ENCODE measurements at regions not wholly inside any gene's neighbourhood (a gene's known extent, or its start where the extent isn't known, plus 50 kb on each side); places are given as distances from the start of the nearest gene placed in this dataset.

DNA sequence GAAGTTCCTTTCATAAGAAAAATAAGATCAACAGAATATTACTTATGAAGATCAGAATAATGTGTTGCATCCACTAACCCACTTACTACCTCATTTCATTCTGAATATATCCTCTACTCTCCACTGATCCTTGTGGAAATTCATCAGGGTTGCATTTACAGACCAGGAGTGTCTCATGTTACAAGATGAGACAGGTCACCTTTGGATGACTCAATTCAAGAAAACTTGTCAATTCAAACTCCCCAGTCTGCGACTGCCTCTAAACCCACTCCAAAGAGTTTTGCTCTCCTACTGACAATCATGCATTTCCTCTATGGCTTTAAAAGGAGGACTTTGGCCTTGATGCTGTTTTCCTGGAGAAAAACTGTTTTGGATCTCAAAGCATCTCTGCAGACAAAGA is 68.4 kb downstream of the ID4 start:
- TF ChIP-seq CTCF (IDR thresholded peaks at IDR 0.05; ENCODE audit: insufficient read depth, low read depth, low read length, missing control alignments): no peak
- no peak overlapping the region for H3K4me3 ChIP-seq (ENCODE audit: low read depth, low read length)
- no peak for DNase-seq (ENCODE audit: low read depth)

- no peak for DNase-seq (ENCODE audit: low read depth)
- no peak for TF ChIP-seq CTCF (IDR thresholded peaks at IDR 0.05; ENCODE audit: insufficient read depth, low read depth, low read length, missing control alignments)
- H3K4me3 ChIP-seq (ENCODE audit: low read depth, low read length): no peak overlapping the region
Observed at GRCh38 chr6:19906171-19906570, 69.0 kb downstream of the ID4 start.

DNA sequence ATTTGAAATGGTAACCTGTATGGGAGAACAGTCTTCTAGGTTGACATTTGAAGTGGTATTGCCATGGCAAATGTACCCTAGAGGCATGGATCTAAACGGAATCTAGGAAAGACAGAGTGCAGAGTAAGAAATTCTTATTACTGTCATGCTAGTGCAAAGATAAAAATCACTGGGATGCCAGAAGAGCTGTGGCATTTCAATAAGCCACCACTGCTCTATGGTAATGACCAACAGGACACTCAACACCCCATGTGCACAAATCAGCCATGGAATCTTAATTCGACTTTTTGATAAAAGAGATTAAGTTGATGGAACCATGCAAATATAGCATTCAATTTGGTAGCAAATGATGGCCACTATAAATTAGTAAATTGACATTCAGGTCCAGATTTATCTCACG is 74.1 kb downstream of the ID4 start:
- no peak for TF ChIP-seq CTCF (IDR thresholded peaks at IDR 0.05; ENCODE audit: insufficient read depth, low read depth, low read length, missing control alignments)
- no peak for DNase-seq (ENCODE audit: low read depth)
- no peak overlapping the region for H3K4me3 ChIP-seq (ENCODE audit: low read depth, low read length)

- no peak for DNase-seq (ENCODE audit: low read depth)
- H3K4me3 ChIP-seq (ENCODE audit: low read depth, low read length): no peak overlapping the region
- TF ChIP-seq CTCF (IDR thresholded peaks at IDR 0.05; ENCODE audit: insufficient read depth, low read depth, low read length, missing control alignments): no peak
Observed at GRCh38 chr6:19918436-19918835, 81.3 kb downstream of the ID4 start.

GRCh38 chr6:19921786-19922185 is 84.6 kb downstream of the ID4 start:
- no peak for DNase-seq (ENCODE audit: low read depth)
- H3K4me3 ChIP-seq (ENCODE audit: low read depth, low read length): no peak overlapping the region
- TF ChIP-seq CTCF (IDR thresholded peaks at IDR 0.05; ENCODE audit: insufficient read depth, low read depth, low read length, missing control alignments): no peak

- no peak overlapping the region for H3K4me3 ChIP-seq (ENCODE audit: low read depth, low read length)
- TF ChIP-seq CTCF (IDR thresholded peaks at IDR 0.05; ENCODE audit: insufficient read depth, low read depth, low read length, missing control alignments): no peak
- peak; percentile 5 for DNase-seq (ENCODE audit: low read depth)
Observed at GRCh38 chr6:19925533-19925932, 88.4 kb downstream of the ID4 start.

GRCh38 chr6:19928461-19928860 is 91.3 kb downstream of the ID4 start:
- no peak for TF ChIP-seq CTCF (IDR thresholded peaks at IDR 0.05; ENCODE audit: insufficient read depth, low read depth, low read length, missing control alignments)

More at GRCh38 chr6:19928461-19928860, 91.3 kb downstream of the ID4 start:
- DNase-seq (ENCODE audit: low read depth): no peak
- H3K4me3 ChIP-seq (ENCODE audit: low read depth, low read length): no peak overlapping the region
